Stimulated activated CD8-positive, alpha-beta memory T cell treated with anti-CD3 and anti-CD28 coated beads, Interleukin-4, amount 100 ng/mL, for 4 hours (primary cell): ENCODE measurements at regions not wholly inside any gene's neighbourhood (a gene's known extent, or its start where the extent isn't known, plus 50 kb on each side); places are given as distances from the start of the nearest gene placed in this dataset.

Source experiments
- DNase-seq, 2 donors: peaks; one replicate each; pipeline ENCODE4 v3.0.0-alpha.2; 2020; ENCODE audit warnings: low read depth in 2 of 2, low spot score in 1 of 2

GRCh38 chr4:26020083-26020668 lies 106.2 kb downstream of the SMIM20 start:
- no peak for DNase-seq

- no peak for DNase-seq
Observed at GRCh38 chr4:26020881-26021280, 106.9 kb downstream of the SMIM20 start.

GRCh38 chr4:26021417-26022345 lies 107.7 kb downstream of the SMIM20 start:
- no peak for DNase-seq

GRCh38 chr4:26022346-26023202 lies 108.6 kb downstream of the SMIM20 start:
- no peak for DNase-seq

- no peak for DNase-seq
Observed at GRCh38 chr4:26023203-26023972, 109.4 kb downstream of the SMIM20 start.

- no peak for DNase-seq
Observed at GRCh38 chr4:26024079-26024478, 110.1 kb downstream of the SMIM20 start.

GRCh38 chr4:26028133-26028792 lies 114.2 kb downstream of the SMIM20 start:
- DNase-seq, result no peak

GRCh38 chr4:26028793-26029567 lies 115.0 kb downstream of the SMIM20 start:
- DNase-seq, result peak; percentile 18 to 31

- DNase-seq, result no peak
Observed at GRCh38 chr4:26029568-26030131, 115.6 kb downstream of the SMIM20 start.

- no peak for DNase-seq
Observed at GRCh38 chr4:26030260-26030667, 116.2 kb downstream of the SMIM20 start.

GRCh38 chr4:26030780-26031179 lies 116.8 kb downstream of the SMIM20 start:
- DNase-seq, result no peak

GRCh38 chr4:26031704-26032103 lies 117.7 kb downstream of the SMIM20 start:
- DNase-seq, result no peak

GRCh38 chr4:26032142-26032541 lies 118.1 kb downstream of the SMIM20 start:
- no peak for DNase-seq

- DNase-seq, result no peak
Observed at GRCh38 chr4:26032630-26033317, 118.8 kb downstream of the SMIM20 start.

GRCh38 chr4:26033389-26033788 lies 119.4 kb downstream of the SMIM20 start:
- DNase-seq, result no peak

GRCh38 chr4:26034849-26035248 lies 120.8 kb downstream of the SMIM20 start:
- no peak for DNase-seq

- no peak for DNase-seq
Observed at GRCh38 chr4:26035921-26036320, 121.9 kb downstream of the SMIM20 start.

- DNase-seq, result no peak
Observed at GRCh38 chr4:26039639-26040359, 125.8 kb downstream of the SMIM20 start.
